ENCODE measurements at regions not wholly inside any gene's neighbourhood (a gene's known extent, or its start where the extent isn't known, plus 50 kb on each side); places are given as distances from the start of the nearest gene placed in this dataset.

DNA sequence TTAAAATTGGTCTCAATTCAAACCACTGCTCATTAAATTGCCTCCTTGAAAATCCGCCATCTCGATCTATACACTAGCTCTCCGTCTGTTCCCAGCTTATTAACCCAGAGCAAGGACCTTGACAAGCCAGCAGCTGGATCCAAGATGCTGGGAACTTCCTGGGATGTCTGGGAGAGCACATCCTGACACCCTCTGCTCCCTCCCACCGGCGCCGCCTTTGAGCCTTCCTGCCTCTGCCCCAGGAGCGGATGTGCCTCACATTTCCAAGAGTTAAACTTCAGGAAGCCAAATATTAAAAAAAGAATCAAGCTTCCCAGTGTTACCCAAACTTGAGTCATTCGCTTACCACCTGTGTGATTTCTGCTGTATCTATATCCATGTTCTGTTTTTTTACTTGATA lies 107.9 kb downstream of the HAPSTR1 start:
- DNase-seq (ENCODE audit: low read depth): no peak
- no peak overlapping the region for H3K4me3 ChIP-seq (ENCODE audit: low read depth, low read length)
- TF ChIP-seq, protein P1, sequence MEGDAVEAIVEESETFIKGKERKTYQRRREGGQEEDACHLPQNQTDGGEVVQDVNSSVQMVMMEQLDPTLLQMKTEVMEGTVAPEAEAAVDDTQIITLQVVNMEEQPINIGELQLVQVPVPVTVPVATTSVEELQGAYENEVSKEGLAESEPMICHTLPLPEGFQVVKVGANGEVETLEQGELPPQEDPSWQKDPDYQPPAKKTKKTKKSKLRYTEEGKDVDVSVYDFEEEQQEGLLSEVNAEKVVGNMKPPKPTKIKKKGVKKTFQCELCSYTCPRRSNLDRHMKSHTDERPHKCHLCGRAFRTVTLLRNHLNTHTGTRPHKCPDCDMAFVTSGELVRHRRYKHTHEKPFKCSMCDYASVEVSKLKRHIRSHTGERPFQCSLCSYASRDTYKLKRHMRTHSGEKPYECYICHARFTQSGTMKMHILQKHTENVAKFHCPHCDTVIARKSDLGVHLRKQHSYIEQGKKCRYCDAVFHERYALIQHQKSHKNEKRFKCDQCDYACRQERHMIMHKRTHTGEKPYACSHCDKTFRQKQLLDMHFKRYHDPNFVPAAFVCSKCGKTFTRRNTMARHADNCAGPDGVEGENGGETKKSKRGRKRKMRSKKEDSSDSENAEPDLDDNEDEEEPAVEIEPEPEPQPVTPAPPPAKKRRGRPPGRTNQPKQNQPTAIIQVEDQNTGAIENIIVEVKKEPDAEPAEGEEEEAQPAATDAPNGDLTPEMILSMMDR (conservative IDR thresholded peaks at IDR 0.05; ENCODE audit: low read depth, low read length): no peak

DNA sequence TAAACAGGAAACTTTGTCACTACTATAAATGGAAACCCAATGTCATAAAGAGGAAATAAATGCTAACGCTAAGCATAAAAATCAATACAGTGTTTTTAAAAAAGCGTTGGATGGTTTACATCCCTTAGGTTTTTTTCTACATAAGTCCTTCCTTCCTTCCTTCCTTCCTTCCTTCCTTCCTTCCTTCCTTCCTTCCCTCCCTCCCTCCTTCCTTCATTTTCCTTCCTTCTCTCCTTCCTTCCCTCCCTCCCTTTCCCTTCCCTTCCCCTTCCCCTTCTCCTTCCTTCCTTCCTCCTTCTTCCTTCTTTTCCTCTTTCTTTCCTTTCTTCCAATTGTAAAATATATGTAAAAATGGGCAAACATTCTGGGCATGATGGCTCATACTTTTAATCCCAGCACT lies 108.3 kb downstream of the HAPSTR1 start:
- no peak overlapping the region for H3K4me3 ChIP-seq (ENCODE audit: low read depth, low read length)
- no peak for DNase-seq (ENCODE audit: low read depth)
- TF ChIP-seq, protein P1 (conservative IDR thresholded peaks at IDR 0.05; ENCODE audit: low read depth, low read length): no peak

DNA sequence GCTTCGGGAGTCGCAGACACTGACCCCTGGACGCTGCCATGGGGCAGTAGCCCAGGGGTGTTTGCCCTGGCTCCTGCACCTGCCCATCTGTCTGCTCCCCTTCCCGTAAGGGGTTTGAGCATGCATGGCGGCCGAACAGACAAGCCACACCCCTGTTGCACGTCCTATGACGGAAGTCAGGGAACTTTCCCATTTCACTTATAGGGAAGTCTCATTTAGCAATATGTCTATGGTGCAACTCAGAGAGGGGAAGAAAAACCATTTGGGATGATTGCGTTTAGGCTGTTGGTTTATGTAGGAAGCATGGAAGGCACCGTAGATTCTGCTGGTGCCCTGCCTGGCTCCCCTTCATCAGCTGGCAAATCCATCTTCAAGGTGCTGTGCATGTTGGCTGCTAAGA lies 112.5 kb downstream of the HAPSTR1 start:
- DNase-seq (ENCODE audit: low read depth): no peak
- H3K4me3 ChIP-seq (ENCODE audit: low read depth, low read length): no peak overlapping the region
- TF ChIP-seq, protein P1 (conservative IDR thresholded peaks at IDR 0.05; ENCODE audit: low read depth, low read length): no peak

DNA sequence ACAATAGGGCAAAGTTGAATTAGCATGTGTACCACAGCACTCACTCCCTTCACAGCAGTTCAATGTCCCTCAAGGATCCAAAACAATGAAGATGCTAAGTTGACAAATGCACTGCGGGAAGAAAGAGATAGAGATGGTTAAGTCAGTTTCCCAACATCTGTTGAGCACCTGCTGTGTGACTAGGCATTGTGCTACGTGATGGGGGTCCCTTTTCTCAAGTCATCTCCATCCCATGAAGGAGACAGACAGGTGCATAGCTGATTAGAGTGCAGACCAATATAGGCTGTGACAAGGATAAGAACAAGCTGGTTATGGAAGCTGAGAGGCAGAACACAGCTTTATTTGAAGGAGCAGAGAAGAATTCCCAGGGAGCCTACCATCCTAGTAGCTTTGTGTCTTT lies 114.2 kb downstream of the HAPSTR1 start:
- TF ChIP-seq, protein P1 (conservative IDR thresholded peaks at IDR 0.05; ENCODE audit: low read depth, low read length): no peak
- DNase-seq (ENCODE audit: low read depth): no peak
- H3K4me3 ChIP-seq (ENCODE audit: low read depth, low read length): no peak overlapping the region

DNA sequence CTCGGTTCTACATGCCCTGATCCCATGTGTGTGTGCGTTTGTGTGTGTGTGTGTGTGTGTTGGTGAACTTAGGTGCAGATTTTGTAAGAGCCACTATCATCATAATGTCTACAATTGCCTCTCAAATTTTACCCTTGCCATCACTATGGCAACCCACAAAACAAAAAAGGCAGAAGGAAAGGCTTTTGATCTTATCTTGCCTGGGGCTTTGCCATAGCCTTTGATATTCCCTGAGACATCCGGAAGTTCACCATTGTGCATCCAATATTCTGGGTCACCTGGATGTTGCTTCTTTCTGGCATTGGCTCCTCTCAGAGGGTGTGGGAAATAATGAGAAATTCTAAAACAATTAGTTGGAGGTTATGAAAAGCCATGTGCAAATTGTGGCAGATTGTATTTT lies 114.7 kb downstream of the HAPSTR1 start:
- no peak overlapping the region for H3K4me3 ChIP-seq (ENCODE audit: low read depth, low read length)

DNA sequence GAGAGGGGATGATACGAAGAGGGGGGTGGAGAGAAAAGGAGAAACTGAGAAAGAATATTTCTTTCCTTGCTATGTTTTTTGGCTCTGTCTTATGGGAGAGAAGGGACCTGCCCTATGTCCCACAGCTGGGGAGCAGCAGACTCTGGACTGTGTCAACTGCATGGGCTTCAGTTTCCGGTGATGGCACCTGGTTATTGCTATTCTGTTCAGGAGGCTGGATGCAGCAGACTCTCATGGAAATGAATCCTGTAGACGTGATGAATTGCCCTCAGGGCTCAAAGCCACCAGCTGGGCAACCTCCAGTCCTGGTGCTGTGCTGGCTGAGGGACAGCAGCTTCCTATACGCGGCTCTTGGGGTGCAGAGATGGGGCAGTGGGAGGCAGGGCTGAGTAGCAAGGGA lies 121.2 kb downstream of the HAPSTR1 start:
- no peak overlapping the region for H3K4me3 ChIP-seq (ENCODE audit: low read depth, low read length)
- no peak for DNase-seq (ENCODE audit: low read depth)
- TF ChIP-seq, protein P1 (conservative IDR thresholded peaks at IDR 0.05; ENCODE audit: low read depth, low read length): no peak

More for the DNA sequence above, 114.7 kb downstream of the HAPSTR1 start:
- TF ChIP-seq, protein P1 (conservative IDR thresholded peaks at IDR 0.05; ENCODE audit: low read depth, low read length): no peak
- DNase-seq (ENCODE audit: low read depth): no peak

DNA sequence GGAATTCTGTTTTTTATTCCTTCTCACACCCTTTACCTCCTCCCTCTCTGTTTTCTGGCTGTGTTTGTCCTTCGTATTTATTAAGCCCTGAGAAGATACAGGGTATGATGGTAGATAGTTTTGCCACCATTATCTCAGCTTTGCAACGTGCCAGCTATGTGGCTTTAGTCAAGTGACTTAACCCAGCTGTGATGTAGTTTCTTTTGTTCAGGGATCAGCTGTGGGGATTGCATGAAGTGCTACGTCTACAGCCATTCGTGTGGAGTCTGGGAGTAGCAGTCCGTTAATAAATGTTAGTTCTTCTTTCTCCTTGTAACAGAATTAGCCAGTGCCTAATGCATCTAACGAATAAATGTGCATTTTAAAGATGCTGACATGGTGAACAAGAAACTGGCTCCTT lies 128.4 kb downstream of the HAPSTR1 start:
- H3K4me3 ChIP-seq (ENCODE audit: low read depth, low read length): no peak overlapping the region
- DNase-seq (ENCODE audit: low read depth): no peak
- TF ChIP-seq, protein P1 (conservative IDR thresholded peaks at IDR 0.05; ENCODE audit: low read depth, low read length): no peak
